Cardiac muscle cell (in vitro differentiated cells and primary cell): ENCODE measurements at regions not wholly inside any gene's neighbourhood (a gene's known extent, or its start where the extent isn't known, plus 50 kb on each side); places are given as distances from the start of the nearest gene placed in this dataset.

Experiments used
- DNase-seq, 2 donors: peaks; one replicate each; pipeline versions ENCODE4 v3.0.0 to v3.0.0-alpha.2; 2010 to 2017; ENCODE audit warnings: low read depth in 1 of 2, low spot score in 1 of 2
- H3K27ac ChIP-seq: fragments of 200-600 bp; sonication (generic); 2 replicates; pipeline ENCODE4 v1.5.1; 2016
- H3K27me3 ChIP-seq: fragments of 200-600 bp; sonication (generic); 2 replicates; pipeline ENCODE4 v1.6.0; 2016; ENCODE audit warnings: control low read depth
- H3K36me3 ChIP-seq: fragments of 200-600 bp; sonication (generic); 2 replicates; pipeline ENCODE4 v1.5.1; 2016; ENCODE audit warnings: control low read depth
- H3K4me1 ChIP-seq: fragments of 200-600 bp; sonication (generic); 2 replicates; pipeline ENCODE4 v1.8.1; 2017; ENCODE audit warnings: low read depth, mild to moderate bottlenecking, mixed run types
- H3K4me3 ChIP-seq: fragments of 200-600 bp; sonication (generic); 2 replicates; pipeline ENCODE4 v1.5.1; 2016; ENCODE audit warnings: mild to moderate bottlenecking
- H3K9me3 ChIP-seq: fragments of 200-600 bp; sonication (generic); 2 replicates; pipeline ENCODE4 v1.5.1; 2017; ENCODE audit warnings: low read depth, mild to moderate bottlenecking, control low read depth
- TF ChIP-seq, protein P1 (sequence below): IDR thresholded peaks from 2 replicates; pipeline ENCODE4 v1.5.1; 2012; ENCODE audit warnings: low read depth, mild to moderate bottlenecking, low read length

GRCh38 chr1:87899746-87900145 lies 571.1 kb downstream of the LMO4 start:
- Histone ChIP-seq H3K9me3 (no peaks in the 10 kb centered on the region), H3K4me1 (peaks cover 33% of the 10 kb centered on the region), H3K27me3 (no peaks in the 10 kb centered on the region), H3K27ac (no peak overlapping the region), H3K36me3 (no peaks in the 10 kb centered on the region), H3K4me3 (no peak overlapping the region)
- DNase-seq: no peak
- TF ChIP-seq, protein P1, sequence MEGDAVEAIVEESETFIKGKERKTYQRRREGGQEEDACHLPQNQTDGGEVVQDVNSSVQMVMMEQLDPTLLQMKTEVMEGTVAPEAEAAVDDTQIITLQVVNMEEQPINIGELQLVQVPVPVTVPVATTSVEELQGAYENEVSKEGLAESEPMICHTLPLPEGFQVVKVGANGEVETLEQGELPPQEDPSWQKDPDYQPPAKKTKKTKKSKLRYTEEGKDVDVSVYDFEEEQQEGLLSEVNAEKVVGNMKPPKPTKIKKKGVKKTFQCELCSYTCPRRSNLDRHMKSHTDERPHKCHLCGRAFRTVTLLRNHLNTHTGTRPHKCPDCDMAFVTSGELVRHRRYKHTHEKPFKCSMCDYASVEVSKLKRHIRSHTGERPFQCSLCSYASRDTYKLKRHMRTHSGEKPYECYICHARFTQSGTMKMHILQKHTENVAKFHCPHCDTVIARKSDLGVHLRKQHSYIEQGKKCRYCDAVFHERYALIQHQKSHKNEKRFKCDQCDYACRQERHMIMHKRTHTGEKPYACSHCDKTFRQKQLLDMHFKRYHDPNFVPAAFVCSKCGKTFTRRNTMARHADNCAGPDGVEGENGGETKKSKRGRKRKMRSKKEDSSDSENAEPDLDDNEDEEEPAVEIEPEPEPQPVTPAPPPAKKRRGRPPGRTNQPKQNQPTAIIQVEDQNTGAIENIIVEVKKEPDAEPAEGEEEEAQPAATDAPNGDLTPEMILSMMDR: no peak

- TF ChIP-seq, protein P1: no peak
- Histone ChIP-seq H3K27ac (peak overlapping the region; percentile 89), H3K4me1 (peaks cover 49% of the 10 kb centered on the region), H3K36me3 (no peaks in the 10 kb centered on the region), H3K4me3 (no peak overlapping the region), H3K27me3 (no peaks in the 10 kb centered on the region), H3K9me3 (no peaks in the 10 kb centered on the region)
- DNase-seq: peak; percentile 60 to 87
These were observed 574.1 kb downstream of the LMO4 start for GRCh38 chr1:87902830-87903229.

- H3K36me3 ChIP-seq: no peaks in the 10 kb centered on the region
- no peak for DNase-seq
- peaks cover 47% of the 10 kb centered on the region for H3K4me1 ChIP-seq
- H3K9me3 ChIP-seq: no peaks in the 10 kb centered on the region
- no peak overlapping the region for H3K4me3 ChIP-seq
- H3K27ac ChIP-seq: peak overlapping the region; percentile 89
- TF ChIP-seq, protein P1: no peak
- no peaks in the 10 kb centered on the region for H3K27me3 ChIP-seq
These were observed 574.6 kb downstream of the LMO4 start for GRCh38 chr1:87903242-87903641.

GRCh38 chr1:87904651-87905050 lies 576.0 kb downstream of the LMO4 start:
- H3K36me3 ChIP-seq: no peaks in the 10 kb centered on the region
- H3K27me3 ChIP-seq: no peaks in the 10 kb centered on the region
- peaks cover 42% of the 10 kb centered on the region for H3K4me1 ChIP-seq
- no peaks in the 10 kb centered on the region for H3K9me3 ChIP-seq
- no peak overlapping the region for H3K27ac ChIP-seq
- H3K4me3 ChIP-seq: no peak overlapping the region
- TF ChIP-seq, protein P1: no peak
- DNase-seq: no peak

GRCh38 chr1:87905651-87906050 lies 577.0 kb downstream of the LMO4 start:
- peak in 1 of 2 donors; percentile 14 for DNase-seq
- no peaks in the 10 kb centered on the region for H3K27me3 ChIP-seq
- TF ChIP-seq, protein P1: no peak
- no peak overlapping the region for H3K4me3 ChIP-seq
- H3K4me1 ChIP-seq: peaks cover 42% of the 10 kb centered on the region
- peak overlapping the region; percentile 64 for H3K27ac ChIP-seq
- H3K9me3 ChIP-seq: no peaks in the 10 kb centered on the region
- no peaks in the 10 kb centered on the region for H3K36me3 ChIP-seq

GRCh38 chr1:87906078-87906477 lies 577.4 kb downstream of the LMO4 start:
- TF ChIP-seq, protein P1: no peak

More at GRCh38 chr1:87906078-87906477, 577.4 kb downstream of the LMO4 start:
- no peaks in the 10 kb centered on the region for H3K36me3 ChIP-seq
- H3K4me1 ChIP-seq: peaks cover 42% of the 10 kb centered on the region
- DNase-seq: no peak
- no peak overlapping the region for H3K4me3 ChIP-seq
- peak overlapping the region; percentile 64 for H3K27ac ChIP-seq
- no peaks in the 10 kb centered on the region for H3K9me3 ChIP-seq
- H3K27me3 ChIP-seq: no peaks in the 10 kb centered on the region
